GM13976 (cell line): ENCODE measurements at regions not wholly inside any gene's neighbourhood (a gene's known extent, or its start where the extent isn't known, plus 50 kb on each side); places are given as distances from the start of the nearest gene placed in this dataset.

Experiments used
- DNase-seq: peaks from one replicate; pipeline ENCODE4 v3.0.0; 2012; ENCODE audit warnings: low spot score
- in situ Hi-C: fragments of 300-500 bp; cut with MboI; formaldehyde crosslinking; loops from one replicate; pipeline ENCODE4 v1.12.0; 2022; ENCODE audit warnings: low sequenced_read_pairs, mixed read lengths, inconsistent platforms; ENCODE audit not compliant: unreplicated experiment
- TF ChIP-seq, protein P1 (sequence below): IDR thresholded peaks from 2 replicates; pipeline ENCODE4 v1.5.1; 2012; ENCODE audit warnings: borderline replicate concordance, mild to moderate bottlenecking; ENCODE audit not compliant: insufficient read depth; ENCODE audit errors: extremely low read depth, missing control alignments, control extremely low read depth

- no peak for DNase-seq
- in situ Hi-C loops, result no loop called here
- TF ChIP-seq, protein P1, sequence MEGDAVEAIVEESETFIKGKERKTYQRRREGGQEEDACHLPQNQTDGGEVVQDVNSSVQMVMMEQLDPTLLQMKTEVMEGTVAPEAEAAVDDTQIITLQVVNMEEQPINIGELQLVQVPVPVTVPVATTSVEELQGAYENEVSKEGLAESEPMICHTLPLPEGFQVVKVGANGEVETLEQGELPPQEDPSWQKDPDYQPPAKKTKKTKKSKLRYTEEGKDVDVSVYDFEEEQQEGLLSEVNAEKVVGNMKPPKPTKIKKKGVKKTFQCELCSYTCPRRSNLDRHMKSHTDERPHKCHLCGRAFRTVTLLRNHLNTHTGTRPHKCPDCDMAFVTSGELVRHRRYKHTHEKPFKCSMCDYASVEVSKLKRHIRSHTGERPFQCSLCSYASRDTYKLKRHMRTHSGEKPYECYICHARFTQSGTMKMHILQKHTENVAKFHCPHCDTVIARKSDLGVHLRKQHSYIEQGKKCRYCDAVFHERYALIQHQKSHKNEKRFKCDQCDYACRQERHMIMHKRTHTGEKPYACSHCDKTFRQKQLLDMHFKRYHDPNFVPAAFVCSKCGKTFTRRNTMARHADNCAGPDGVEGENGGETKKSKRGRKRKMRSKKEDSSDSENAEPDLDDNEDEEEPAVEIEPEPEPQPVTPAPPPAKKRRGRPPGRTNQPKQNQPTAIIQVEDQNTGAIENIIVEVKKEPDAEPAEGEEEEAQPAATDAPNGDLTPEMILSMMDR, result no peak
Observed at GRCh38 chr5:54881286-54882005, 103.9 kb downstream of the ESM1 start.

- no peak for DNase-seq
- in situ Hi-C loops, result no loop called here
- TF ChIP-seq, protein P1, result no peak
Observed at GRCh38 chr5:54876976-54877375, 108.4 kb downstream of the ESM1 start.

DNA sequence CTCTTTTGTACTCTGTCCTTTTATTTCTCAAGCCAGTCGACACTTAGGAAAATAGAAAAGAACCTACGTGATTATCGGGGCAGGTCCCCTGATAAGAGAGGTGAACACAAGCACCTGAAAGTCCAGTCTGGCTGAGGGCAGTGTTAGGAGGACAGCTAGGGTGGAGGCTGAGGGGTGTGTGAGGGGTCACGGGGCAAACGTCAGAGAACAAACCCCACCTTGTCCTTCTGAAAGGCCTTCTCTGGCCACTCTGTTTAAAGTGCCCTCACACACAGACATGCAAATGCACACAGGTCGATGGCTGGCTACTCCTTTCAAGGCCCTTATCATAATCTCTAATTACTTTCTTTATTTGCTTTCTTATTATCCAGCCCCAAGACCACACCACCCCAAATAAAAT lies 108.8 kb downstream of the ESM1 start:
- in situ Hi-C loops, result no loop called here
- no peak for DNase-seq
- TF ChIP-seq, protein P1, result no peak

- in situ Hi-C loops, result no loop called here
- TF ChIP-seq, protein P1, result no peak
- no peak for DNase-seq
Observed at GRCh38 chr5:54874337-54875021, 110.9 kb downstream of the ESM1 start.

GRCh38 chr5:54873691-54874090 lies 111.7 kb downstream of the ESM1 start:
- TF ChIP-seq, protein P1, result no peak
- in situ Hi-C loops, result no loop called here

GRCh38 chr5:54872810-54873209 lies 112.6 kb downstream of the ESM1 start:
- no peak for DNase-seq
- in situ Hi-C loops, result no loop called here

More at GRCh38 chr5:54873691-54874090, 111.7 kb downstream of the ESM1 start:
- DNase-seq, result no peak

More at GRCh38 chr5:54872810-54873209, 112.6 kb downstream of the ESM1 start:
- TF ChIP-seq, protein P1, result no peak
